NB4 (cell line): ENCODE measurements at regions not wholly inside any gene's neighbourhood (a gene's known extent, or its start where the extent isn't known, plus 50 kb on each side); places are given as distances from the start of the nearest gene placed in this dataset.

Source experiments
- DNase-seq: peaks from one replicate; pipeline ENCODE4 v3.0.0; 2010; ENCODE audit warnings: low read depth
- H3K4me3 ChIP-seq: one replicate; pipeline ENCODE4 v1.5.1; 2011; ENCODE audit warnings: mild to moderate bottlenecking, low read depth, low read length, moderate library complexity
- MYC ChIP-seq: IDR thresholded peaks from 2 replicates; pipeline ENCODE4 v1.6.1; 2011; ENCODE audit warnings: low read depth, low read length
- POLR2A ChIP-seq: IDR thresholded peaks from 2 replicates; pipeline ENCODE4 v1.6.1; 2011; ENCODE audit warnings: mild to moderate bottlenecking; ENCODE audit not compliant: insufficient read length; ENCODE audit errors: extremely low read depth
- TF ChIP-seq, protein P1 (sequence below): IDR thresholded peaks from 2 replicates; pipeline ENCODE4 v1.6.1; 2011; ENCODE audit warnings: low read depth, low read length
- TF ChIP-seq, protein P2 (sequence below): IDR thresholded peaks from one replicate; pipeline ENCODE4 v1.5.1; 2012; ENCODE audit warnings: low read depth, low read length

DNA sequence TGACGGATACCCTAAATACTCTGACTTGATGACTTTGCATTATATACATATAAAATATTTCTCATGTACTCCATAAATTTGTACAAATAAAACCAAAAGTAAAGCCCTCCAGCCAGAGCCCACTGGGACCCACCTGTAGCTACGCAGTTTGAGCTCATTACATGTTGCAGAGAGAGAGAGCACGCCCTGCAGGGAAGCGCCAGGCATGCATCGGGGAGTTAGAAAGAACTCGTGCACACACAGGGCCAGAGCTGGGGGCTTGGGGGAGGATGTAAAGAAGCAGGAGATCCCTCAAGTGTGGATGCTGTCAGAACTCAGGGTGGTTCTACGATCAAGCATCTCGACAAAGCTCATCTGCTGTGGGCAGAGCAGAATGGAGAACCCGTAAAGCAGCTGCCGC lies 178.5 kb upstream of the RTL1 start:
- TF ChIP-seq, protein P1, sequence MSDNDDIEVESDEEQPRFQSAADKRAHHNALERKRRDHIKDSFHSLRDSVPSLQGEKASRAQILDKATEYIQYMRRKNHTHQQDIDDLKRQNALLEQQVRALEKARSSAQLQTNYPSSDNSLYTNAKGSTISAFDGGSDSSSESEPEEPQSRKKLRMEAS, result no peak
- TF ChIP-seq, protein P2, sequence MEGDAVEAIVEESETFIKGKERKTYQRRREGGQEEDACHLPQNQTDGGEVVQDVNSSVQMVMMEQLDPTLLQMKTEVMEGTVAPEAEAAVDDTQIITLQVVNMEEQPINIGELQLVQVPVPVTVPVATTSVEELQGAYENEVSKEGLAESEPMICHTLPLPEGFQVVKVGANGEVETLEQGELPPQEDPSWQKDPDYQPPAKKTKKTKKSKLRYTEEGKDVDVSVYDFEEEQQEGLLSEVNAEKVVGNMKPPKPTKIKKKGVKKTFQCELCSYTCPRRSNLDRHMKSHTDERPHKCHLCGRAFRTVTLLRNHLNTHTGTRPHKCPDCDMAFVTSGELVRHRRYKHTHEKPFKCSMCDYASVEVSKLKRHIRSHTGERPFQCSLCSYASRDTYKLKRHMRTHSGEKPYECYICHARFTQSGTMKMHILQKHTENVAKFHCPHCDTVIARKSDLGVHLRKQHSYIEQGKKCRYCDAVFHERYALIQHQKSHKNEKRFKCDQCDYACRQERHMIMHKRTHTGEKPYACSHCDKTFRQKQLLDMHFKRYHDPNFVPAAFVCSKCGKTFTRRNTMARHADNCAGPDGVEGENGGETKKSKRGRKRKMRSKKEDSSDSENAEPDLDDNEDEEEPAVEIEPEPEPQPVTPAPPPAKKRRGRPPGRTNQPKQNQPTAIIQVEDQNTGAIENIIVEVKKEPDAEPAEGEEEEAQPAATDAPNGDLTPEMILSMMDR, result no peak
- TF ChIP-seq MYC, result no peak
- TF ChIP-seq POLR2A, result no peak
- DNase-seq, result no peak
- H3K4me3 ChIP-seq, result no peak overlapping the region

DNA sequence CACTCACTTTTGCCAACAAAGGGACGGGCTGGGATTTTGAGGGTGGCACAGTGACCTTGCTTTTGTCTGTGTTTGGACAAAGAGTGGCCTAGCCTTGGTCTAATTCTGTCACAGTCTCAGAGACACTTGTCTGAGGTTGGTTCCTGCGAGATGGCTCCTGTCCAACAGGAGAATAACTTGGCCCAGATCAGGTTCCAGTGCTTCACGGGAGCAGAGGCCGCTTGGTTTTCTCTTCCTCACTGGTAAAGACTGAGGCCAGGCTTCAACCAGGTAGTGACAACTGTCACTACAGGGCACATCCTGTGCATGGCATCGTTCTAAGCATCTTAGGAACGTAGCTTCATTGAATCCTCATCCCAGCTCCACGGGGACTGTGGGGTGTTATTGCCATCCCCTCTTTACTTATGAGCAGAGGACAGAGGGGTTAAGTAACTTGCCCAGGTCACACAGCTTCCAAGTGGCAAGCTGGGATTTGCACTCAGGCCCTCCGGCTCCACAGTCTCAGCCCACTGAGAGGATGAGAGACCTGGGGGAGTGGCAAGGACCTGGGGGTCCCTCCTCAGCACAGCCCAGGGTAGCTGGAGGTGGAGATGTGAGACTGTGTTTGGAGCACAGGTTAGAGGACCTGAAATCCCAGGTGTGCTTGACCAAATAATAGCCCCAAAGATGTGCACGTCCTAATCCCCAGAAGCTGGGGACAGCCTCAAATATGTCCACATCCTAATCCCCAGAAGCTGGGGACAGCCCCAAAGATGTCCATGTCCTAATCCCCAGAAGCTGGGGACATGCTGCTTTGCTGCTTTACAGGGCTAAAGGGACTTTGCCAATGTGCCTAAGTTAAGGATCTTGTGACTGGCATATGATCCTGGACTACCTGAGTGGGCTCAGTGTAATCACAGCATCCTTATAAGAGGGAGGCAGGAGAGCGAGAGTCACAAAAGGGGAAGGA lies 179.2 kb upstream of the RTL1 start:
- TF ChIP-seq MYC (no peak), POLR2A (no peak)
- TF ChIP-seq, protein P2, result no peak
- TF ChIP-seq, protein P1, result no peak
- no peak for DNase-seq
- no peak overlapping the region for H3K4me3 ChIP-seq

DNA sequence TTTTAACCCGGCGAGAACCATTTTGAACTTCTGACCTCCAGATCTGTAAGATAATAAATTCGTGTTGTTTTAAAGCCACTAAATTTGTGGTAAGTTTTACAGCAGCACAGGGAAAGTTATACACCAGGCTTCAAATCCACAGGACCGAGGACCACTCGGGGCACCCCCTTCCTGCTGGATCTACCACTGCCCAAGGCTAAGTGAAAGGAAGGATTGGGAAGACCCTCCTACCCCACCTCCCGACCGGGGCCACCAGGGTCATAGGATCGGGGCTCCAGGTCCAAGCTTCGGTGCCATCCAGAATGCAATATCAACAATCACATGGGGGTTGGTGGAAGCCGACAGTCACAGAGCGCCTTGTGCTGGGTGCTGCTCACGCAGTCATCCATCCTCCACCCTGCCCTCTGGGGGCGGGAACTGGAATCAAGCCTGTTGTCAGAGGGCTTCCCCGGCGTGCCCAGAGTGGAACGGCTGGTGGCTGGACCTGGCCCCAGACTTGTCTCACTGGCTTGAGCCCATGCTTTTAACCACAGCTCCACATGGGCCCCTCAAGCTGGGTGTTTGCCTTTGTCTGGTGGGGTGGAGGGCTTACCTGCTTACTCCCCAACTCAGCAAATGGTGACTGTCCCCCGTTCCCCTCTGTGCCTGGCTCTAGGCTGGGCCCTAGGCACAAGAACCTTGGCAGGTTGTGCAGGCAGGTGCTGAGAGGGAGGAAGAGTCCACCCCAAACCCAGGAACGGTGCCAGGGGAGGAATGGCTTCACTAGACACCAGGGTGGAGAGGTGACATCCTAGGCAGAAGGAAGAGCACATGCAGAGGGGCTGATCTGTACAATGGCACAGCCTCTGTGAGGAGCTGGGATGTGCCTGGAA lies 180.3 kb upstream of the RTL1 start:
- no peak overlapping the region for H3K4me3 ChIP-seq
- TF ChIP-seq, protein P1, result no peak
- TF ChIP-seq, protein P2, result peak; percentile 15
- DNase-seq, result peak; percentile 28

DNA sequence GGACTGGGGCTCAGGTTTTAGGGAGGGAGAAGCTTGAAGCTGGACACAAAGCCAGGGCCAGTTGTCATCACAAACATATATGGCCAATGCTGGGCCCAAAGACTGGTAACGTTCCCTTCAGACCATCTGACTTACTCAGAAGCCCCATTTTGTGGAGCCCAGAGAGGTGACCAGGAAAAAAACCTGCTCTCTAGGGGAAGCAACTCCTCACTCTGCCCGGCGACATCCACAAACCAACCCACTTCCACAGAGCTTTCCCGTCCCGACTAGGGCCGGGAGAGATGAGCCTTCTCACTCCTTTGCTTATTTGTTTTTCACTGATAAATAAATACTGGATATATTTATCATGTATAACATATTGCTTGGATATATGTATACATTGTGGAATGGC lies 180.9 kb upstream of the RTL1 start:
- TF ChIP-seq MYC, result no peak
- TF ChIP-seq, protein P2, result no peak
- TF ChIP-seq, protein P1, result no peak
- TF ChIP-seq POLR2A, result no peak
- no peak for DNase-seq
- no peak overlapping the region for H3K4me3 ChIP-seq

DNA sequence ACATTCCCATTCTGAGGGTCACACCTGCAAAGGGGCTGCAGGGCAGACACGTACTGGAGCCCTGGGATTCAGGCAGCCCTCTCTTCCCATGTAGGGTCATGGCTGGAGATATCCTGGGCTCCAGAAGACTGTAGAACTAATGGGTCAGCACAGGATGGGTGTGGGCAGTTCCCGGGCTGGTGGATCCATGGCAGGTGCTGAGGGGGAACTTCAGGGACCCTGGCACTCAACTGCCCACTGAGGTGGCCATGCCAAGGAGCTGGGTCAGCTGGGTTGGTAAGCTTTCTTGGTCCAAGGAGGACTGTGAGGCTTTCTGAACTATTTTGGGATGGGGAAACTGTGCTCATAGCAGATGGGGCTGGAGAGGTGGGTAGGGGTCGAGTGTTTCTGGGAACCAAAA lies 183.4 kb upstream of the RTL1 start:
- TF ChIP-seq, protein P2, result no peak
- TF ChIP-seq POLR2A, result no peak
- TF ChIP-seq MYC, result no peak
- no peak for DNase-seq
- no peak overlapping the region for H3K4me3 ChIP-seq
